ENCODE measurements at regions not wholly inside any gene's neighbourhood (a gene's known extent, or its start where the extent isn't known, plus 50 kb on each side); places are given as distances from the start of the nearest gene placed in this dataset.

GRCh38 chr10:10923029-10923651, 94.5 kb upstream of the CELF2 start:
- TF ChIP-seq GATA3 (IDR thresholded peaks at IDR 0.05; ENCODE audit: low read depth, low read length) (no peak), GATA2 (IDR thresholded peaks at IDR 0.05; ENCODE audit: low read depth, low read length) (no peak)

Measured in SH-SY5Y (cell line).